ENCODE measurements at regions not wholly inside any gene's neighbourhood (a gene's known extent, or its start where the extent isn't known, plus 50 kb on each side); places are given as distances from the start of the nearest gene placed in this dataset.

GRCh38 chr3:72255791-72256559 is 471.0 kb upstream of the PROK2 start:
- H2AFZ ChIP-seq (ENCODE audit: low read depth, low read length): no peak overlapping the region
- H3K4me3 ChIP-seq (ENCODE audit: low read length): no peak overlapping the region
- H3K9me3 ChIP-seq (ENCODE audit: low read length): no peaks in the 10 kb centered on the region
- no peaks in the 10 kb centered on the region for H3K36me3 ChIP-seq (ENCODE audit: insufficient read depth, low read length)
- peaks cover 26% of the 10 kb centered on the region for H3K4me1 ChIP-seq (ENCODE audit: insufficient read depth, low read length)
- H3K27me3 ChIP-seq (ENCODE audit: insufficient read depth, low read length): peaks cover 4% of the 10 kb centered on the region

GRCh38 chr3:72255191-72255590 is 470.2 kb upstream of the PROK2 start:
- H3K9me3 ChIP-seq (ENCODE audit: low read length): no peaks in the 10 kb centered on the region
- no peak overlapping the region for H2AFZ ChIP-seq (ENCODE audit: low read depth, low read length)
- H3K27me3 ChIP-seq (ENCODE audit: insufficient read depth, low read length): peaks cover 4% of the 10 kb centered on the region
- no peaks in the 10 kb centered on the region for H3K36me3 ChIP-seq (ENCODE audit: insufficient read depth, low read length)
- peaks cover 26% of the 10 kb centered on the region for H3K4me1 ChIP-seq (ENCODE audit: insufficient read depth, low read length)
- no peak overlapping the region for H3K4me3 ChIP-seq (ENCODE audit: low read length)

GRCh38 chr3:72254483-72254882 is 469.5 kb upstream of the PROK2 start:
- H3K4me1 ChIP-seq (ENCODE audit: insufficient read depth, low read length): peaks cover 26% of the 10 kb centered on the region
- H3K4me3 ChIP-seq (ENCODE audit: low read length): no peak overlapping the region
- no peaks in the 10 kb centered on the region for H3K27me3 ChIP-seq (ENCODE audit: insufficient read depth, low read length)
- no peaks in the 10 kb centered on the region for H3K36me3 ChIP-seq (ENCODE audit: insufficient read depth, low read length)
- H3K9me3 ChIP-seq (ENCODE audit: low read length): no peaks in the 10 kb centered on the region
- H2AFZ ChIP-seq (ENCODE audit: low read depth, low read length): no peak overlapping the region

GRCh38 chr3:72250725-72251124 is 465.8 kb upstream of the PROK2 start:
- no peaks in the 10 kb centered on the region for H3K36me3 ChIP-seq (ENCODE audit: insufficient read depth, low read length)
- no peak overlapping the region for H3K4me3 ChIP-seq (ENCODE audit: low read length)
- no peaks in the 10 kb centered on the region for H3K9me3 ChIP-seq (ENCODE audit: low read length)
- peaks cover 10% of the 10 kb centered on the region for H3K4me1 ChIP-seq (ENCODE audit: insufficient read depth, low read length)
- H3K27me3 ChIP-seq (ENCODE audit: insufficient read depth, low read length): no peaks in the 10 kb centered on the region
- H2AFZ ChIP-seq (ENCODE audit: low read depth, low read length): no peak overlapping the region

- Histone ChIP-seq H3K36me3 (ENCODE audit: insufficient read depth, low read length) (no peaks in the 10 kb centered on the region), H3K27me3 (ENCODE audit: insufficient read depth, low read length) (no peaks in the 10 kb centered on the region), H3K4me3 (ENCODE audit: low read length) (no peak overlapping the region), H3K9me3 (ENCODE audit: low read length) (no peaks in the 10 kb centered on the region), H3K4me1 (ENCODE audit: insufficient read depth, low read length) (no peaks in the 10 kb centered on the region), H2AFZ (ENCODE audit: low read depth, low read length) (no peak overlapping the region)
These were observed 463.9 kb upstream of the PROK2 start for GRCh38 chr3:72248869-72249268.

- Histone ChIP-seq H3K27me3 (ENCODE audit: insufficient read depth, low read length) (no peaks in the 10 kb centered on the region), H2AFZ (ENCODE audit: low read depth, low read length) (no peak overlapping the region), H3K36me3 (ENCODE audit: insufficient read depth, low read length) (no peaks in the 10 kb centered on the region), H3K4me1 (ENCODE audit: insufficient read depth, low read length) (no peaks in the 10 kb centered on the region), H3K4me3 (ENCODE audit: low read length) (no peak overlapping the region), H3K9me3 (ENCODE audit: low read length) (no peaks in the 10 kb centered on the region)
These were observed 463.4 kb upstream of the PROK2 start for GRCh38 chr3:72248389-72248761.

- Histone ChIP-seq H3K4me1 (ENCODE audit: insufficient read depth, low read length) (peaks cover 4% of the 10 kb centered on the region), H3K36me3 (ENCODE audit: insufficient read depth, low read length) (no peaks in the 10 kb centered on the region), H2AFZ (ENCODE audit: low read depth, low read length) (no peak overlapping the region), H3K4me3 (ENCODE audit: low read length) (no peak overlapping the region), H3K27me3 (ENCODE audit: insufficient read depth, low read length) (no peaks in the 10 kb centered on the region), H3K9me3 (ENCODE audit: low read length) (no peaks in the 10 kb centered on the region)
These were observed 462.9 kb upstream of the PROK2 start for GRCh38 chr3:72247645-72248388.

GRCh38 chr3:72247126-72247525 is 462.2 kb upstream of the PROK2 start:
- H3K4me3 ChIP-seq (ENCODE audit: low read length): no peak overlapping the region

GRCh38 chr3:72246685-72247084 is 461.7 kb upstream of the PROK2 start:
- Histone ChIP-seq H3K36me3 (ENCODE audit: insufficient read depth, low read length) (no peaks in the 10 kb centered on the region), H2AFZ (ENCODE audit: low read depth, low read length) (no peak overlapping the region), H3K9me3 (ENCODE audit: low read length) (no peaks in the 10 kb centered on the region), H3K27me3 (ENCODE audit: insufficient read depth, low read length) (no peaks in the 10 kb centered on the region), H3K4me3 (ENCODE audit: low read length) (no peak overlapping the region), H3K4me1 (ENCODE audit: insufficient read depth, low read length) (peaks cover 13% of the 10 kb centered on the region)

More at GRCh38 chr3:72247126-72247525, 462.2 kb upstream of the PROK2 start:
- Histone ChIP-seq H3K36me3 (ENCODE audit: insufficient read depth, low read length) (no peaks in the 10 kb centered on the region), H3K4me1 (ENCODE audit: insufficient read depth, low read length) (peaks cover 11% of the 10 kb centered on the region), H3K27me3 (ENCODE audit: insufficient read depth, low read length) (no peaks in the 10 kb centered on the region), H2AFZ (ENCODE audit: low read depth, low read length) (no peak overlapping the region), H3K9me3 (ENCODE audit: low read length) (no peaks in the 10 kb centered on the region)

- H3K36me3 ChIP-seq (ENCODE audit: insufficient read depth, low read length): no peaks in the 10 kb centered on the region
- H3K9me3 ChIP-seq (ENCODE audit: low read length): no peaks in the 10 kb centered on the region
- no peak overlapping the region for H3K4me3 ChIP-seq (ENCODE audit: low read length)
- H3K27me3 ChIP-seq (ENCODE audit: insufficient read depth, low read length): no peaks in the 10 kb centered on the region
- no peak overlapping the region for H2AFZ ChIP-seq (ENCODE audit: low read depth, low read length)
- H3K4me1 ChIP-seq (ENCODE audit: insufficient read depth, low read length): peaks cover 13% of the 10 kb centered on the region
These were observed 460.3 kb upstream of the PROK2 start for GRCh38 chr3:72245183-72245811.

- Histone ChIP-seq H2AFZ (ENCODE audit: low read depth, low read length) (no peak overlapping the region), H3K9me3 (ENCODE audit: low read length) (no peaks in the 10 kb centered on the region), H3K4me1 (ENCODE audit: insufficient read depth, low read length) (peaks cover 13% of the 10 kb centered on the region), H3K36me3 (ENCODE audit: insufficient read depth, low read length) (no peaks in the 10 kb centered on the region), H3K27me3 (ENCODE audit: insufficient read depth, low read length) (no peaks in the 10 kb centered on the region), H3K4me3 (ENCODE audit: low read length) (no peak overlapping the region)
These were observed 459.4 kb upstream of the PROK2 start for GRCh38 chr3:72244396-72244795.

GRCh38 chr3:72242326-72242725 is 457.4 kb upstream of the PROK2 start:
- no peaks in the 10 kb centered on the region for H3K36me3 ChIP-seq (ENCODE audit: insufficient read depth, low read length)
- no peak overlapping the region for H2AFZ ChIP-seq (ENCODE audit: low read depth, low read length)
- H3K9me3 ChIP-seq (ENCODE audit: low read length): no peaks in the 10 kb centered on the region
- H3K4me3 ChIP-seq (ENCODE audit: low read length): no peak overlapping the region
- peaks cover 13% of the 10 kb centered on the region for H3K4me1 ChIP-seq (ENCODE audit: insufficient read depth, low read length)
- H3K27me3 ChIP-seq (ENCODE audit: insufficient read depth, low read length): no peaks in the 10 kb centered on the region

- Histone ChIP-seq H3K27me3 (ENCODE audit: insufficient read depth, low read length) (no peaks in the 10 kb centered on the region), H3K4me1 (ENCODE audit: insufficient read depth, low read length) (peaks cover 13% of the 10 kb centered on the region), H2AFZ (ENCODE audit: low read depth, low read length) (no peak overlapping the region), H3K36me3 (ENCODE audit: insufficient read depth, low read length) (no peaks in the 10 kb centered on the region), H3K4me3 (ENCODE audit: low read length) (no peak overlapping the region), H3K9me3 (ENCODE audit: low read length) (no peaks in the 10 kb centered on the region)
These were observed 456.6 kb upstream of the PROK2 start for GRCh38 chr3:72241525-72241924.

Measured in neuron (in vitro differentiated cells).